Urinary bladder (tissue), 3 donors: ENCODE measurements at regions not wholly inside any gene's neighbourhood (a gene's known extent, or its start where the extent isn't known, plus 50 kb on each side); places are given as distances from the start of the nearest gene placed in this dataset.

Source experiments
- DNase-seq: peaks from one replicate; pipeline ENCODE4 v3.0.0-alpha.2; 2015; ENCODE audit errors: extremely low spot score
- H3K27ac ChIP-seq: one replicate; pipeline ENCODE4 v1.5.1; 2013; ENCODE audit warnings: low read depth, mild to moderate bottlenecking, moderate library complexity
- H3K36me3 ChIP-seq: one replicate; pipeline ENCODE4 v1.6.1; 2013; ENCODE audit warnings: mild to moderate bottlenecking, moderate library complexity; ENCODE audit not compliant: insufficient read depth
- H3K4me1 ChIP-seq: one replicate; pipeline ENCODE4 v1.6.1; 2013; ENCODE audit warnings: mild to moderate bottlenecking, moderate library complexity; ENCODE audit not compliant: insufficient read depth
- H3K4me3 ChIP-seq: one replicate; pipeline ENCODE4 v1.5.1; 2013; ENCODE audit warnings: low read depth, low read length
- WGBS: extraction: QIAGEN DNeasy Blood & Tissue Kit; methylation state at CpG from one replicate; pipeline ENCODE4 v1.1.7; 2013; 5-methylcytosine and 5-hydroxymethylcytosine counted together
- donor health status: healthy with polysubstance abuse.
- donor health status: healthy.

DNA sequence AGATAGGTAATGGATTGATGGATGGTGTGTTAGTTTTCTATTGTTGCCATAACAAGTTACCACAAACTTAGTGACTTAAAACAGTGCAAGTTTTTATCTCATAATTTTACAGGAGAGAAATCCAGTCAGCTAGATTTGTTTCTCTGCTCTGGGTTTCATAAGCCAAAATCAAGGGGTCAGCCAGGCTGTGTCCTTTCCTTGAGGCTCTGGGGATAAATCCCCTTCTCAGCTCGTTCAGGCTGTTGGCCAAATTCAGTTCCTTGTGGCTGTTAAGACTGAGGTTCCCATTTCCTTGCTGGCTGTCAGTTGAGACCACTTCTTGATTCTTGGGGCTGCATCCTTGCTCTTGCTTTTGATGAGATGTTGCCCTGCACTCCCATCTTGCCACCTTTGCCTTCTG, 204.9 kb upstream of the CDH13 start:
- H3K36me3 ChIP-seq = no peaks in the 10 kb centered on the region
- no peaks in the 10 kb centered on the region for H3K4me1 ChIP-seq
- no peak overlapping the region for H3K27ac ChIP-seq
- no peak overlapping the region for H3K4me3 ChIP-seq
- DNase-seq = no peak
- WGBS = 18% methylated on average over 1 of the region's 1 CpG

DNA sequence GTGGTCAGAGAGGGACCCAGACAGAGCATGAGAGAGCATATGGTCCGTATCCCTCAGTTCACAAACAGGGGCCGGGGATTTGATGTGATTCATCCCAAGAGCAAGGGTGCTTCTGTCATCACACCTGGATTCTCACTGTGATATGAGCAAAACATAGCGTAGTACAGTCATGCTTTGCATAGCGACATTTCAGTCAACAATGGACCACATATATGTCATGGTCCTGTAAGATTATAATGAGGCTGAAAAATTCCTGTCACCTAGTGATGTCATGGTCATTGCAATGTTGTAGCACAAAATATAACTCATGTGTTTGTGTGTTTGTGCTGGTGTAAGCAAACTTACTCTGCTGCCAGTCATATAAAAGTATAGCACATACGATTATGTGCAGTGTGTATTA, 207.4 kb upstream of the CDH13 start:
- 91% methylated on average over 5 of the region's 5 CpGs for WGBS
- H3K36me3 ChIP-seq = no peaks in the 10 kb centered on the region
- no peaks in the 10 kb centered on the region for H3K4me1 ChIP-seq
- H3K4me3 ChIP-seq = no peak overlapping the region
- DNase-seq = no peak
- H3K27ac ChIP-seq = no peak overlapping the region

DNA sequence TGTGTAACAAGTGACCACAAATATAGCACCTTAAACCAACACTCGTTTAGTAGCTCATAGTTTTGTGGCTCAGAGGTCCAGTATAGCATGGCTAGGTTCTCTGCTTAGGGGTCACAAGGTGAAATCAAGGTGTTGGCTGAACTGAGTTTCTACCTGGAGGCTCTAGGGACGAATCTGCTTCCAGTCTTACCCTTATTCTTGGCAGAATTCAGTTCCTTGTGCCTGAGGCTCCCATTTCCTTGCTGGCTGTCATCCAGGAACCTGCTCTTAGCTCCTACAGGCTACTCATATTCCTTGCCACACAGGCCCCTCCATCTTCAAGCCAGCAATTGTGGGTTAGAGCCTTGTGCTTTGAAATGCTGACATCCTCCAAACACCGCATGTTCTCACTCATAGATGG, 212.3 kb upstream of the CDH13 start:
- no peak for DNase-seq
- Histone ChIP-seq H3K4me3 (no peak overlapping the region), H3K4me1 (no peaks in the 10 kb centered on the region), H3K36me3 (no peaks in the 10 kb centered on the region), H3K27ac (no peak overlapping the region)
- 70% methylated on average over 3 of the region's 3 CpGs for WGBS

DNA sequence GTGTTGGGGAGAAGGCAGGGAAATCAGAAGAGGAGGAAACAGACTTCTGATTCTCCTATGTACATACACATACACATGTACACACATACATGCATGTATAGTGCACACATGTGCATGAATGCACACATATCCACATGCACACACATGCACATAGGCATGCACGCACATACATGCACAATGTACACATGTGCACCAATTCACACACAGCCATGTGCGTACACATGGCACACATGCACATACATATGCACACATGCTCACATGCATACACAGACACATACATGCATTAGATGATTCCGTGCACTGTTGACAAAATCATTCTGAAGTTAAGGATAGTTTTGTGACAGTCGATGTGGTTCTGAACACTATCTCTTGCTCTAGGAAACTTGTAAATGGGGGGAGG, 214.0 kb upstream of the CDH13 start:
- WGBS = 87% methylated on average over 4 of the region's 4 CpGs
- H3K27ac ChIP-seq = no peak overlapping the region

DNA sequence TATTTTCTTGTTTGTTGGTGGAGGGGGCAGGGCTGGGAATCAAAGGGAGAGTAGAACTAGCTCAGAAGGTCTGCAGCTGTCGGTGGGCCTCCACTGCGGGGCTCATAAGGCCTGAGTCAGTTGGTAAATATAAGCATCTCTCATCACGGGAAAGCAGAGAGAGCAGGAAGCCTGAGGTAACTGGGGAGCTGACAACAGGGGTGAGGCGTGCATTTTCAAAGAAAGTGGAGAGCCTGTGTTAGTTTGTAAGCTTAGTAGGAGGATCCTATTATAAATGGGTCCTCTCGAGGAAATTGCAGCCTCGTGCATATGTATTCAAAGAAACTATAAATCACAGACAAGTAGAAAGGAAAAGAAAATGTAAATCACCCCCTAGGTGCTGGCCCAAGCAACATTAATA, 221.0 kb upstream of the CDH13 start:
- Histone ChIP-seq H3K4me1 (no peaks in the 10 kb centered on the region), H3K36me3 (no peaks in the 10 kb centered on the region), H3K27ac (no peak overlapping the region), H3K4me3 (no peak overlapping the region)
- no peak for DNase-seq
- WGBS = 63% methylated on average over 6 of the region's 6 CpGs

More for the DNA sequence above, 214.0 kb upstream of the CDH13 start:
- Histone ChIP-seq H3K4me1 (no peaks in the 10 kb centered on the region), H3K36me3 (no peaks in the 10 kb centered on the region), H3K4me3 (no peak overlapping the region)
- no peak for DNase-seq

DNA sequence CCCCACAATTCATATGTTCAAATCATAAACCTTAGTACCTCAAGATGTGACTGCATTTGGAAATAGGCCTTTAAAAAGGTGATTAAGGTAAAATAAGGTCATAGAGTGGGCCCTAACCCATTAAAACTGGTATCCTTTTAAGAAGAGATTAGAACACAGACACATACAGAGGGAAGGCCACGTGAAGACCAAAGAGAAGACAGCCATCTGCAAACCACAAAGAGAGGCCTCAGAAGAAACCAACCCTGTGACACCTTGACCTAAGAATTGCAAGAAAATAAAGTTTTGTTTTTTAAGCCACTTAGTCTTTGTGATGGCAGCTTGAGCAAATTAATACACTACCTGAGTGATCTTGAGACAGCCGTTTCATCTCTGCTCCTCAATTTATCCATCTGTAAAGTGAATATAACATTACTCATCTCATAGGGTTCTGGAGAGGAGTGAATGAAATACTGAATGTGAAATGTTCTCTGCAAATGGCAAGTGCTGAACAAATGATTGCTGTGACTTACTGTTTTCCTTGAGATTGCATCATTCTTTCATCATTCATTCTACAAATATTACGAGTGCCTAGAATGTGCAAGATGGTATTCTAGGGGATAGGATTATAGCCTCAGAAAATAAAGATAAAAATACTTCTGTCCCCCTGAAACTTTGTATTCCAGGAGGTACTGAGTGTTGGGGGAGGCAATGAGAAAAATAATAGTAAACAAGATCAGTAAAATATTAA, 222.0 kb upstream of the CDH13 start:
- WGBS = 82% methylated on average over 3 of the region's 3 CpGs
- Histone ChIP-seq H3K36me3 (no peaks in the 10 kb centered on the region), H3K4me3 (no peak overlapping the region), H3K27ac (no peak overlapping the region), H3K4me1 (no peaks in the 10 kb centered on the region)
- no peak for DNase-seq

DNA sequence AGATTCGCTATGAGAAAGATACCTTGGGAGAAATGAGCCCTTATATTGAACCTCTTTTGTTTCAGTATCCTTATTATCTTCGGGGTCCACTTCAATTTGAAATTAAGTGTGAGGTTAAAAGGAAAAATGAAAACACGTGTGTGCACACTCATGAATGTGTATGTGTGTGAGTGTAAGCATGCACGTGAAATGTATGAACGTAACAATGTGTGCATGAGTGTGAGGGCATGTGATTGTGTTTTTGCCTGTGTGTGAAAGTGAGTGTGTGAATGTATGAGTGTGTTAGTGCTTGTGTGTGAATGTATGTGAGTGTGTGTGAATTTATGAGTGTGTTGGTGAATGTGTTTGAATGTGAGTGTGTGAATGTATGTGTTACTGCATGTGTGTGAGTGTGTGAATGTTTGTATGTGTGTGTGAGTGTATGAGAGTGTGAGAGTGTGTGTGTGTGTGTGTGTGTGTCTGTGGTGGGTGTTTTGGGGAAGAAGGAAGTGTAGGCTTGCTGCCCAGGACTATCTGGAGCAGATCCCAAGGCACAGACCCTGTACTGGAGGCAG, 224.0 kb upstream of the CDH13 start:
- no peak for DNase-seq
- no peak overlapping the region for H3K27ac ChIP-seq
- H3K4me1 ChIP-seq = no peaks in the 10 kb centered on the region
- WGBS = 88% methylated on average over 5 of the region's 5 CpGs
- no peaks in the 10 kb centered on the region for H3K36me3 ChIP-seq
- H3K4me3 ChIP-seq = no peak overlapping the region

DNA sequence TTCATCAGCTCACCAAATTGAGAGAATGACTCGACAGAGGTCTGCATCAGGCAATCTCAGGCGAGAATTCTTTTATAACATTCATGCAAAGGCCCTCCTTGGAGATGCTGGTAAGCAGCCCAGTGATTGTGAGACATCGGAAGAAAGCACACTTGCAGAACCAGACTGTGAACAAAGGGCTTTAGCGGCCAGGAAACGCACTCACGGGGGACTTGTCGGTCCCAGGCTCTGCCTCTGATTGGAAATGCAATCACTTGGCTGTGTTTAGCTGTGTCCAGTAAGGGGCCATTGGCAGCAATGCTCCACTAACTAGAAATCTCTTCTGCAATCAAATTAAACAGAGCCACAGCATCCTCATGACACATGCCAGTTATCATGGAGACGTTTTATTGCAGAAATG, 226.7 kb upstream of the CDH13 start:
- no peak for DNase-seq
- no peaks in the 10 kb centered on the region for H3K4me1 ChIP-seq
- H3K4me3 ChIP-seq = no peak overlapping the region
- no peaks in the 10 kb centered on the region for H3K36me3 ChIP-seq
- 43% methylated on average over 8 of the region's 8 CpGs for WGBS
- no peak overlapping the region for H3K27ac ChIP-seq

DNA sequence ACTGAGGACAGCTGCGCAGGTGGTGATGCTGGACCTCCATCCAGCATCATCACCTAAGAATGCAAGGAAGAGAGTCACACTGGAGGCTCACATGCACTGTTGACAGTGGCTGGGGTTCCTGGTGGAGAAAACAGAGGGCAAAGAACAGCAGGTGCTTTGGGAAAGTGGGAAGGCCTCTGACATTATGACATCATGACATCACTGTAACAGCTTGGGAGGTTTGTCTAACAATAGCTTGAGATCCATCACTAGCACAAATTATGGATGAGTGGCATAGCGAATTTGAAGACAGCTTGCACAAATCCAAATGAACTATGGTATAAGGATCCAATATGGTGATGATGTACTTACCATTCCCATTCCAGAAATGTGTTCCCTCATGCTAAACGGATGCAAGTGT, 226.5 kb upstream of the MPHOSPH6 start:
- DNase-seq = no peak
- WGBS = 86% methylated on average over 3 of the region's 3 CpGs
- no peaks in the 10 kb centered on the region for H3K36me3 ChIP-seq

DNA sequence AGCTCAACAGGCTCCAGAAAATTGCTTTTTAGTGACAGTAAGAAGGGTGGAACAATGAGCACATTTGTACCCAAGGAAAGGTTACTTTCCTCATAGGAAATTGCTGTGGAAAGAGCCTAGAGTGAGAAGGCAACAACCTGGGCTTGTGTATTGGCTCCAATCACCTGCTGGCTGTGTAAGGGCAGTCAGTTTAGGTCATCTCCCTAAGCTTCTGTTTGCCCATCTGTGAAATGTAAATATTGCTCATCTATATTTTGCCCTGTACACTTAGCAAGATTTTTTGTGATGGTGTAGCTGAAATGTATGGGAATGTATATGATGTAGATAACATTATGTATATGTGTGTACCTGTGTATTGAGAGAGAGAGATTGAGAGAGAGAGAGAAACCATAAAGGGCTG, 225.2 kb upstream of the MPHOSPH6 start:
- Histone ChIP-seq H3K4me1 (no peaks in the 10 kb centered on the region), H3K4me3 (no peak overlapping the region), H3K36me3 (no peaks in the 10 kb centered on the region), H3K27ac (no peak overlapping the region)
- DNase-seq = no peak

More for the DNA sequence above, 226.5 kb upstream of the MPHOSPH6 start:
- no peaks in the 10 kb centered on the region for H3K4me1 ChIP-seq
- H3K27ac ChIP-seq = no peak overlapping the region
- H3K4me3 ChIP-seq = no peak overlapping the region

DNA sequence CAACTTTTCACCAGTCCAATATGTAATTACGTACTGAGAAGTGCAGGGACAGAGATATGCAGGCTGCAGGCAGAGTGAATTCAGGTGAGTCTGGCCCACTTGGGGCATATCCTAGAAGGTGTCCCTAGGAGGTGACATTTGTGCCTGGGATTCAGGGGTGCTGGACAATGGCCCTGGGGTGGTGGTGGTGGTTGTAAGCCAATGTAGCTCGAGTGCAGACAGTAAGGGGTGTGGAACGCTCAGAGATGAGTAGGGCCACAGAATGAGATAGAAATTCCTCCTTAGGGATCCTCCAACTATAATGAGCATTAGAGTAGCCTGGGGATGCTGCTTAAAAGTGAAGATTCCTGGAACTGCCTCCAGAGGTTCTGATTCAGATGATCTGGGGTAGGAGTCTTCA, 221.7 kb upstream of the MPHOSPH6 start:
- WGBS = 78% methylated on average over 3 of the region's 3 CpGs
- no peak overlapping the region for H3K27ac ChIP-seq
- no peaks in the 10 kb centered on the region for H3K36me3 ChIP-seq
- H3K4me1 ChIP-seq = no peaks in the 10 kb centered on the region
- no peak for DNase-seq
- H3K4me3 ChIP-seq = no peak overlapping the region

DNA sequence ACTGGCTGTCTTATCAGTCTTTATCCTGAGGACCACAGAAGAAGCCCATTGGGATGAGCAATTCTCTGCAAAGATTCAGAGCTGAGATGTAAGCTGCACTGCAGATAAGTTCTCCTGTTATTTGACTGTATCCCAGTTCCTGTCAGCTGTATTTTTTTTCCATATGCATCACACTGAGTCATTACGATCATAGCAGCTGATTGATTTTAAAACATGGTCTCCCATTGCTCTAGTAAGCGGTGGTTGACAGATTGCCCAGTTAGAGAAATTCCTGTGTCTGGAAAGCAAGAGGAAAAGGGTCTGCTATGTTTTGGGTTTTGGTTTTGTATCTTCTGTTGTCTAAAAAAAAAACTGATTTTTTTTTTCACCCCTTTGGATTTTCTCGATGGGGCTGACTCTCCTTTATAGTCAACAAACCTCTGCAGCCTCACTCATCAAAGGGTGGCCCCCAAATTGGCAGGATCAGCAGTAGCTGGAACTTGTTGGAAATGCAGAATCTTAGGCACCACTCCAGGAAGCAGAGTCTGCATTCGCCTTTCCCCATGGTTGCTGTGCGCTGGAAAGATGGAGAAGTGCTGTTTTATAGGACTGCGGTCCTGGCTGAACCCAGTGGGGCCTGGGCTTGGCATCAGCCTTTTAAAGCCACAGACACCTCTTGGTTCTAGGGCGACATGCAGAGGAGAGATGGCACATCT, 220.1 kb upstream of the MPHOSPH6 start:
- Histone ChIP-seq H3K27ac (no peak overlapping the region), H3K4me3 (no peak overlapping the region), H3K36me3 (no peaks in the 10 kb centered on the region), H3K4me1 (no peaks in the 10 kb centered on the region)
- DNase-seq = no peak
- 43% methylated on average over 7 of the region's 7 CpGs for WGBS

DNA sequence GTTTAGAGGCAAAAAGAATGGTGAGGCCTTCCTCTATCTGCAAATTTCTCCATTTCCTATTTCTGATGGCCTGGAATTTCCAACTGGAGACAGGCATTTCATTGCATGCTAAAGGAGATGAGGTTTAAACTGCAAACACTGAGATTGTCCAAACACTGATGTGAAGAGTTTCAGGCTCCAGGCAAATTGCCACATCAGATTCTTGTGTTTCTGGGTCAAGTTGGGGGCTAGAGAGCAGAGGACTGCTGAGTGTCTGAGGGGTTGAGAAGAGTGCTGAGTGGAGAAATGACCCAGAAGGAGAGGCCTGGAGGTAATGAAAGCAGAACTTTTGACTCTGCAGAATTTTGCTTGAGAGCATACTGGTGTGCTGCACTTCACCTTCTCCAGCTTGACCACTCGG, 216.7 kb upstream of the MPHOSPH6 start:
- no peak overlapping the region for H3K27ac ChIP-seq
- no peak overlapping the region for H3K4me3 ChIP-seq
- 43% methylated on average over 1 of the region's 1 CpG for WGBS
- DNase-seq = no peak
- no peaks in the 10 kb centered on the region for H3K4me1 ChIP-seq
- H3K36me3 ChIP-seq = no peaks in the 10 kb centered on the region

DNA sequence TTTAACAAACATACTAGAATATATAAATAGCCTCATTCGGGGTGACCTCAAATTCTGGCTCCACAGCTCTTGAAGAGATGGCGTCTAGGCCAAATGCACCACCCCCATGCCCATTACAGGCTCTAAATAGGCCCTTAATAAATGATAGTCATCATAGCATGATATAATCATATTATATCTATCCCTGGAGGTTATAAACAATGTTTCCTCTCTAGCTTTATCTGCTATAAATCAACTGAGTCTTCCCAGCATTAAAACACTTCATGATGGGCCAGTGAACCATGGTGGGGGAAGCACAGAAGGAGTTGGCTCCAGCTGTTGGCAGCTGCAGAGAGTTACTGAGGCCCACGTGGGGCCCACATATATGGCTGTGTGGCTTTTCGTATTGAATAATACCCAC, 214.9 kb upstream of the MPHOSPH6 start:
- no peaks in the 10 kb centered on the region for H3K4me1 ChIP-seq
- 40% methylated on average over 4 of the region's 4 CpGs for WGBS
- no peak overlapping the region for H3K27ac ChIP-seq
- H3K4me3 ChIP-seq = no peak overlapping the region
- no peaks in the 10 kb centered on the region for H3K36me3 ChIP-seq
- peak; percentile 26 for DNase-seq
